HG03139 (cell line): ENCODE measurements at regions not wholly inside any gene's neighbourhood (a gene's known extent, or its start where the extent isn't known, plus 50 kb on each side); places are given as distances from the start of the nearest gene placed in this dataset.

Source experiments
- ATAC-seq: cut with Tn5 transposase; IDR thresholded peaks from one replicate; pipeline ENCODE4 v1.9.1; 2021; ENCODE audit not compliant: unreplicated experiment

- no peak for ATAC-seq
These were observed 217.0 kb upstream of the TLE3 start for GRCh38 chr15:70314688-70315087.

DNA sequence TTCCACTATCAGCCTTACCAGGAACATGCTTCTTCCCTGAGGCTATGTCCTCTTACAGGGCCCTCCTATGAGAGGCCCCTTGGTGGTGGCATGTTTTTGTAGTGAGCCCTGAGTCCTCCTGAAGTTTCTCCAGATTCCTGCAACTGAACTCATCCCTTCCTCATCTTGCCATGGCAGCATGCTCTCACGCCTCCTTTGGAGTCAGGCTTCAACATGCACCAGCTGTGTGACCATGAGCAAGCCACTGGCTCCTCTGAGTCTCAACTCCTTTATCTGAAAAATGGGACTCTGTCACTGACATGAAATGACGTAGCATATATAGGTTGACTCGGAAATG, 216.3 kb upstream of the TLE3 start:
- ATAC-seq = no peak

DNA sequence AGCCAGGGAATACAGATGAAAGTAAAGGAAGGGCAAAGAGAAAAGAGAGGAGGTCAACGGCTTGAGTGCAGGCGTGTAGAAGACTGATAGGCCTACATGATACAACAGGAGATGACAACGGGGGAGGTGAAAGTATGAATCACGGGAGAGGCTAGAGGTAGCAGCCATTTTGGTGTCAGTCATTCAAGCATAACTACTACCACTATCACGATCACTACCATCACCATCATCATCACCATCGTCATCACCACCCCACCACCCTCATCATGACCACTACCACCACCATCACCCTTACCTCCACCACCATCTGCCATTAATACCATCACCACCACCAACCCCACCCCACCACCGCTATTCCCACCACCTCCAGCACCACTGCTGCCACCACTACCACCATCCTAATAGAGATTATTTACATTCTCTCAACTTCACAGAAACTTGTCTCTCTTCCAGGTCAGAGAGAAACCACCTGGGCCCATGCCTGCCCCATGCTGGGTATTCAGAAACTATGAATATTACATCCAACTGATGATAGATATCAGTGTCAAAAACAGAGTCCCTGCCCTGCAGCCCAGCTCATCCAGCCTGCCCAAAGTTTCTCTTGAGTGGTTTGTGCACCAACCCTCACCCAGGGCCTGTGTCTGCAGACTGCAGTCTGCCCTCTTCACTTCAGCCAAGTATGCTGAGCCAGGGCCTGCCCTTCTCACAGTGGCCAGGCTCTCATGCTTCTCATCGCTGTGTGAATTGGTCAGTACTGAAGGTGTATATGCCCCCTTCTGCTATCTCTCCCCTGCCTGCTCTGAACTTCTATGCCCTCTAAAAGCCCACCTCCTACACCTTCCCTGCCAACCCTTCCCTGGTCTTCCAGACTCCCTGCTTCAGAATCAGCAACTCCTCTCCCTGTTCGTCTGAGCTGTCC, 215.6 kb upstream of the TLE3 start:
- ATAC-seq = no peak

DNA sequence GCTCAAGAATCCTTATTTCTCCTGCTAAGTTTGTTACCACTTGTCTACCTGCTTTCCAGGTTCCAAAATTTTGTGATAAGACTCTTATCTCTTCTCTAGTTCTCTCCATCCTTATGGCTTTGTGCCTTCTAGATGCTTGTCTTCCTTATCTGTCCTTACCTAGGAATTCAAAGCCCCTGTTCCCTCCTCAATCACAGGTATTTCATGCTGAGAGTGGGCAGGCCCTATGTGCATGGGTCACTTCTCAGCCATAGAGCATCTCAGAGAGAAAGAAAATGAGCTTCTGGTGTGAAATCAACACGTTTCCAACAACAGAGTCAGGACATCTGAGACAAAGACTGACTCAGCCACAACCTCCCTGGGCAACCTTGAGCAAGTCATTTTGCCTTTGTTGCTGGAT, 214.1 kb upstream of the TLE3 start:
- no peak for ATAC-seq

DNA sequence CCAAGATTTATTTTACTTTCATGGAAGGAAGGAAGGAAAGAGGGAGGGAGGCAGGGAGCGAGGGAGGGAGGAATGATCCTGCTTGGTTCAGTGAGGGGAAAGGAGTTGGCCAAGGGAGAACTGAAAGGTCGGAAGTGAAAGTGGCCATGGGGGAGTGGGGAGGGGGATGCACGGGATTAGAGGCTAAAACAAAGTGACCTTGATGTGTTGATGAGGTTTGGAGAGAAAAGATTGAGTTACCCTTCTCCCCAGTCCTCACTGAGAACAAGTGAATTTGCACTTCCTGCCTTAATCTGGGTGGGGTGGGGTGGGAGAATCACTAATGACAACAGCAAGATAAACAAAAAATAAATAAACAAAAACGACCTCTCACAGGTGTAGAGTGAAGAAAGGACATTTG, 212.0 kb upstream of the TLE3 start:
- ATAC-seq = no peak

DNA sequence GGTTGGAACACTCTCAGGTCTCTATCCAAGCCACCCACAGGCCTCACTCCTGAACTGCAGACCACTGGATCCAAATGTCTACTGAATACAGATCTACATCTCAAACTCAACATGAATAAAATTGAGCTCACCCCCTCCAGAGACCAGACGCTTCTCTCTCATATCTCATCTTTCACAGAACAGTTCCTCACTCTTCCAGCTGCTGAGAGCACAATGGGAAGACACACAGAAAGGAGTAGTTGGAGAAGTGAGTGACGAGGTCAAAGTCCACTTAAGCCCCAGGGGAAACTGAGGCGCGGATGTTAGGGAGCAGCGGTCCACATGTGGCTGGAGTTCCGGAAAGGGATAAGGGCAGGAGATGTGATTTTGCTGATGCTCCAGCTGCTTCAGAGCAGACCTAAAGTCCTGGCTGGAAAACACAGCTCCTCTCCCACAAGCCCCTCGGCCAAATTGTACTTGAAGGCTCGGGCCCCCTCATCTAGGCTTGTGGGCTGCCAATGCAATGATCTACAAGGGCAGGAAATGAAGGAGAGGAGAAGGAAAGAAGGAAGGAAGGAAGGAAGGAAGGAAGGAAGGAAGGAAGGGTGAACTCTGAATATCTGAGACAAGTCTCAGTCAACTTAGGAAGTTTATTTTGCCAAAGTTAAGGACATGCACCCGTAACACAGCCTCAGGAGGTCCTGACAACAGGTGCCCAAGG, 211.2 kb upstream of the TLE3 start:
- no peak for ATAC-seq

GRCh38 chr15:70308011-70308734, 210.5 kb upstream of the TLE3 start:
- no peak for ATAC-seq

GRCh38 chr15:70306582-70306981, 208.9 kb upstream of the TLE3 start:
- ATAC-seq = no peak

DNA sequence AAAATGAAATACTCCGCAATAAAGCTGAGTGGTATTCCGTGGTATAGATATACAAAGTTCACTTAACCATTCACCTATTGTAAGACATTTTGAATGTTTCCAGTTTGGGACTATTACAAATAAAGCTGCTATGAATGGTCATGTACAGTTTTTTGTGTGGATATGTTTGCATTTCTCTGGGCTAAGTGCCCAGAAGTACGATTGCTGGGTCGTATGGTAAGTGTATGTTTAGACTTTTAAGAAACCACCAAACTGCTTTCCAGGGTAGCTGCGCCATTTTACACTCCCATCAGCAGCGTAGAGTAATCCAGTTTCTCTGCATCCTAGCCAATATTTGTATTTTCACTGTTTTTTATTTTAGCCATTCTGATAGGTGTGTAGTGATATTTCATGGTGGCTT, 208.4 kb upstream of the TLE3 start:
- no peak for ATAC-seq

DNA sequence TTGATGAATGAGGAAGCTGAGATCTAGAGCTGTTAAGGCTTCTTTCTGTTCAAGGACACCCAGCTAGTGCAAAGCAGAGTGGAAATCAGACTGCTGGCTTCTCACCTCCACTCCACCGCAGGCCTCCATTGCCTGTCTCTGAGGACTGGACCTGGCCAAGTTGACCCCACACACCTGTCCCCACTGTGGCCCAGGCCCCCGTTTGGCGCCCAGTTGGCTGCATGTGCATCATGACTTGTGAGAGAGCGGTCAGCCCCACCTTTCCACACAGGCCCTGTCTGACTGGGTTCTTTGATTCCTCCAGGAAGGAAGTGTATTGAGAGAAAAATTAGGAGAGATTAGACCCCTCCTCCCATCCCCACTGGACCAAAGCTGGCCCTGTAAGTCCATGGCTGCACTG, 206.3 kb upstream of the TLE3 start:
- ATAC-seq = no peak

DNA sequence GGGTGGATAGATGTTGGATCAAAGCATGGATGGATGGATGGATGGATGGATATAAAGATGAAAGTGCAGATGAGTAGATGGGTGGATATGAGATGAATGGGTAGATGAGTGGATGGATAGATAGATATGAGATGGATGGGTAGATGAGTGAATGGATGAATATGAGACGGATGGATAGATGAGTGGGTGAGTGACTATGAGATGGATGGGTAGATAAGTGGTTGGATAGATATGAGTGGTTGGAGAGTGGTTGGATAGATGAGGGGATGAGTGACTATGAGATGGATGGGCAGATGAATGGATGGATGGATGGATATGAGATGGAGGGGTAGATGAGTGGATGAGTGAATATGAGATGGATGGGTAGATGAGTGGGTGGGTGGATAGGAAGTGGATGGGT, 204.6 kb upstream of the TLE3 start:
- no peak for ATAC-seq

- no peak for ATAC-seq
These were observed 203.7 kb upstream of the TLE3 start for GRCh38 chr15:70301396-70301795.

- peak; percentile 99 for ATAC-seq
These were observed 202.5 kb upstream of the TLE3 start for GRCh38 chr15:70299931-70300869.

GRCh38 chr15:70297465-70298058, 199.8 kb upstream of the TLE3 start:
- no peak for ATAC-seq

GRCh38 chr15:70294731-70295305, 197.1 kb upstream of the TLE3 start:
- ATAC-seq = no peak

DNA sequence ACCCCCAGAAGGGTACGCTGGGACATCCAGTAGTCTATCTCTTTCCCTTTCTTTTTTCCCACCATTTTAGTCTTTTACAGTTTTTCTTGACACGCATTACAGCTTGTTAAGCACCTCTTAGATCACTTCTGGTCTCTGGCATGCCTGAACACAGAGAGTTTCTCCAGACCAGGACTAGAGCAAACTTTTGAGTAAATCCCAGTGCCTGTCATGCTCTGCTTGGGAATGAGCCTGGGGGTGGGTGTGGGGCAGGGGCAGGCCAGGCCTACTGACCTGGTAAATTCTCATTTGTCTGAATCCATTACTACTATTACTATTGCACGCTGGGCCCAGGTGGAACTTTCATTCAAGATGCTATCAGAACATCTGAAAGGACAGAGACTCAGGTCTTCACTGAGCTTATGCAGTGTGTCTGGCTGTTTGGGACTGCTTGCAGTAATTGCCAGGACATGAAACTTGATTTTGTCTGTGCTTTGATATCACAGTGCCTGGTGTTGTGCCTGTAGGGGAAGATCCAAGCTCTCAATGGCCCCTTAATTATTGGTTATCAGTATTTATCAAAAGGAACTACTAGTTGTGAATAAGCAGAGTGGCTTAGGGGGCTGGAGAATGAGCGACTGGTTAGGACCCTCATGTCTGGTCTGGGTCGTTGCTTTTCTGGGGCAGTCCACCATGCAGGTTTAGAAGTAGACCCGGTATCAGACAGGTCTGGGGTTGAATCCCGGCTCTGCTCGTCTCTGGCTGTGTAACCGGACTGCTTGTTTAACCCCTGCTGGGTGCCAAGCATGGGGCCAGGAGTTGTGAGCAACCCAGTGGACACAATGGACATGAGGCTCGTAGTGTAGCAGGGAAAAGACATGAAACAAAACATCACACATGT, 196.1 kb upstream of the TLE3 start:
- ATAC-seq = no peak

DNA sequence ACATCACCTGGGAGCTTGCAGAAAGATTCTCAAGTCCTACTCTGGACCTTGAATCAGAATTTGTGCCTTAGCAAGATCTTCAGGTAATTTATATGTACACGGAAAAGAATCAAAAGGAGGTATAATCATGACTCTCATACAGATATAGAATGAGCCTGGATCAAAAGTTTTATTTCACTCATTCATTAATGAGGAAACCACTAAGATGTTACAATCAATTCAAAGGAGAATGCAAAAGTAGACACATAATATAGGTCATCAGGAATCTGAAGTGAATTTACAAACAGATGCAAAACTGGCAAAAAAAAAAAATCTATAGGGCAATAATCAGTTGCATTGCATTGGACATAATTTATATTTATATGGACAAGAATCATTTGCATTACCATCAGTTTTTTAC, 195.4 kb upstream of the TLE3 start:
- ATAC-seq = no peak

DNA sequence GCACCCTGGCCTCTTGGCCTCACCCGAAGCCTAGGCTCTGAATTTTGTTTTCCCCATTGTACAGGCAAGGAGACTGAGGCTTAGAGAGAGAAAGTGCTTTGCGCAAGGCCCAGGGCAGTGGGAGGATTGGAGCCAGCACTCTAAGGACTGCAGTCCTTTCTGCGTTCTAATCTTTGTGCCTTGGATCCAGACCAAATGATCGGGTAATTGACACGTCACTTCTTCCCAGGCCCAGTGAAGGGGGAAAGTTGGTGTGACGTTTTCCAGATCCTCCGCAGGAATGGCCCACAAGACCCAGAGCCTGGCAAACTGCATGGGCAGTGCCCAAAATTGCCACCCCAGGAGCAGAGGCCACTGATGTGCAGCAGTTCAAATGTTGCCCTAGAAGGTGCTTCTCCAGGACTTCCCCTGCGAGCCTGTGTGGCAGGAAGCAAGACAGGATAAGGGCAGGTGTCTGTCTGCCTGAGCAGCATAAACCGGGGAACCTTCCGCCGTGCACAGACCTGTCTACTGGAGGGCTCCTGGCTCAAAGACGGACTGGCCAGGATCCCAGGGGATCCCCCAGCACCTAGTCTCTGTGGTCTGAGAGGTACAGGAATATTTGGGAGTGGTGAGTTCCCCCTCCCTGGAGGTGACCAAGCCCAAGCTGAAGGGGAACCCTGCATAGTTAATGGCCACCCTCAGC, 194.5 kb upstream of the TLE3 start:
- ATAC-seq = no peak
